Karpas-422 (cell line): ENCODE measurements at regions not wholly inside any gene's neighbourhood (a gene's known extent, or its start where the extent isn't known, plus 50 kb on each side); places are given as distances from the start of the nearest gene placed in this dataset.
"Not testable (repeated sequence)": the region's sequence is repeated elsewhere in the genome, so short reads cannot be mapped to it uniquely, and the experiment has no call there.

ENCODE experiments used
- DNase-seq: peaks from one replicate; pipeline ENCODE4 v3.0.0-alpha.2; 2015
- H2AFZ ChIP-seq: fragments of 200-600 bp; sonication (generic); 2 replicates; pipeline ENCODE4 v1.6.1; 2014; ENCODE audit warnings: antibody characterized with exemption, low read length, mixed read lengths
- H3K27ac ChIP-seq: fragments of 200-600 bp; sonication (generic); 2 replicates; pipeline ENCODE4 v1.5.1; 2014; ENCODE audit warnings: mild to moderate bottlenecking, low read length, moderate library complexity
- H3K27me3 ChIP-seq: fragments of 200-600 bp; sonication (generic); 2 replicates; pipeline ENCODE4 v1.6.1; 2014; ENCODE audit warnings: low read length, mixed read lengths
- H3K36me3 ChIP-seq: fragments of 200-600 bp; sonication (generic); 2 replicates; pipeline ENCODE4 v1.6.1; 2014; ENCODE audit warnings: low read length, mixed read lengths; ENCODE audit not compliant: insufficient read depth
- H3K4me1 ChIP-seq: fragments of 200-600 bp; sonication (generic); 2 replicates; pipeline ENCODE4 v1.6.1; 2014; ENCODE audit warnings: mild to moderate bottlenecking, low read length, mixed read lengths
- H3K4me2 ChIP-seq: fragments of 200-600 bp; sonication (generic); 2 replicates; pipeline ENCODE4 v1.6.1; 2014; ENCODE audit warnings: low read length, low read depth, mild to moderate bottlenecking; ENCODE audit not compliant: poor library complexity, severe bottlenecking
- H3K4me3 ChIP-seq: fragments of 200-600 bp; sonication (generic); 2 replicates; pipeline ENCODE4 v1.5.1; 2014; ENCODE audit warnings: mild to moderate bottlenecking, antibody characterized with exemption, low read length, mixed read lengths
- H3K79me2 ChIP-seq: fragments of 200-600 bp; sonication (generic); 2 replicates; pipeline ENCODE4 v1.6.1; 2014; ENCODE audit warnings: mild to moderate bottlenecking, low read length, mixed read lengths
- H3K9ac ChIP-seq: fragments of 200-600 bp; sonication (generic); 2 replicates; pipeline ENCODE4 v1.6.0; 2014; ENCODE audit warnings: low read length
- H3K9me2 ChIP-seq: fragments of 200-600 bp; sonication (generic), shearing (Covaris generic); replicated peaks from 2 replicates; pipeline ENCODE4 v1.6.0; 2014; ENCODE audit warnings: mild to moderate bottlenecking, low read length, moderate library complexity; ENCODE audit not compliant: insufficient read depth
- H3K9me3 ChIP-seq: fragments of 300-700, 200-600 bp; sonication (generic); 2 replicates; pipeline ENCODE4 v1.6.1; 2014; ENCODE audit warnings: low read length, mixed read lengths
- H4K20me1 ChIP-seq: fragments of 200-600 bp; sonication (generic); 2 replicates; pipeline ENCODE4 v1.6.1; 2014; ENCODE audit warnings: mild to moderate bottlenecking, antibody characterized with exemption, low read length, low read depth; ENCODE audit not compliant: insufficient read depth

GRCh38 chr1:111063595-111063994, 76.3 kb downstream of the DRAM2 start:
- no peak overlapping the region for H3K4me3 ChIP-seq
- no peak for DNase-seq

GRCh38 chr1:111062624-111063023, 77.3 kb downstream of the DRAM2 start:
- H3K9me3 ChIP-seq, result peaks cover 23% of the 10 kb centered on the region
- no peak overlapping the region for H3K9ac ChIP-seq
- H3K4me2 ChIP-seq, result no peak overlapping the region
- no peaks in the 10 kb centered on the region for H3K79me2 ChIP-seq
- no peak overlapping the region for H3K27ac ChIP-seq
- no peaks in the 10 kb centered on the region for H3K9me2 ChIP-seq
- DNase-seq, result no peak
- H3K36me3 ChIP-seq, result no peaks in the 10 kb centered on the region
- no peak overlapping the region for H3K4me3 ChIP-seq
- no peak overlapping the region for H2AFZ ChIP-seq
- no peaks in the 10 kb centered on the region for H4K20me1 ChIP-seq
- H3K27me3 ChIP-seq, result peaks cover 10% of the 10 kb centered on the region; the same call in 1 of the 2 replicates
- no peaks in the 10 kb centered on the region for H3K4me1 ChIP-seq

More at GRCh38 chr1:111063595-111063994, 76.3 kb downstream of the DRAM2 start:
- Histone ChIP-seq H3K4me2 (no peak overlapping the region), H3K79me2 (no peaks in the 10 kb centered on the region), H3K9me2 (no peaks in the 10 kb centered on the region), H3K4me1 (no peaks in the 10 kb centered on the region), H3K9me3 (peaks cover 27% of the 10 kb centered on the region), H3K9ac (no peak overlapping the region), H2AFZ (no peak overlapping the region), H4K20me1 (no peaks in the 10 kb centered on the region), H3K27ac (no peak overlapping the region), H3K27me3 (peaks cover 10% of the 10 kb centered on the region; the same call in 1 of the 2 replicates), H3K36me3 (no peaks in the 10 kb centered on the region)

DNA sequence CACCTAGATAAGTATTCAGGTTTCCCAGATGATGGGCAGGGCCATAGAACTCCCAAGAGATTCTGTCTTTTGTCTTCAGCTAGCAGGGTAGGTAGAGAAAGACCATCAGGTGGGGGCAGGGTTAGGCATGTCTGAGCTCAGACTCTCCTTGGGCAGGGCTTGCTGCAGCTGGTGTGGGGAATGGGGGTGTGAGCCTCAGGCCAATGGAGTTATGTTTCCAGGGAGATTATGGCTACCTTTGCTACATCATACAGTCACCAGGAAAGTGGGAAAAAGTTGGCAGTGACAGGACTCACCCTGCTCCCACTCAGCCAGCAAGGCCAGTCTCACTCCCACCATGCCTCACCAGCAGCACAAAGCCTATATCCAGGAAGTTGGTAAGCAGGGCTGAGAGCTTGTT, 77.8 kb downstream of the DRAM2 start:
- H3K4me2 ChIP-seq, result no peak overlapping the region
- no peak overlapping the region for H2AFZ ChIP-seq
- no peaks in the 10 kb centered on the region for H3K4me1 ChIP-seq

DNA sequence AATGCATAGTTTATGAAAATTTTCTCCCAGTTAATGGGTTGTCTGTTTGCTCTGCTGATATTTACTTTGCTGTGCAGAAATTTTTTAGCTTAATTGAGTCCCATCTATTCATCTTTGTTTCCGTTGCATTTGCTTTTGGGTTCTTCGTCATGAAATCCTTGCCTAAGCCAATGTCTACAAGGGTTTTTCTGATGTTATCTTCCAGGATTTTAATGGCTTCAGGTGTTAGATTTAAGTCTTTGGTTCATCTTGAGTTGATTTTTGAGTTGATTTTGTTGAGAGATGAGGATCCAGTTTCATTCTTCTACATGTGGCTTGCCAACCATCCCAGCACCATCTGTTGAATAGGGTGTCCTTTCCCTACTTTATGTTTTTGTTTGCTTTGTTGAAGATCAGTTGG, 85.2 kb downstream of the DRAM2 start:
- H2AFZ ChIP-seq, result no peak overlapping the region

More for the DNA sequence above, 77.8 kb downstream of the DRAM2 start:
- H3K9me2 ChIP-seq, result no peaks in the 10 kb centered on the region
- no peaks in the 10 kb centered on the region for H4K20me1 ChIP-seq
- H3K9me3 ChIP-seq, result peaks cover 23% of the 10 kb centered on the region
- peaks cover 10% of the 10 kb centered on the region; the same call in 1 of the 2 replicates for H3K27me3 ChIP-seq
- H3K4me3 ChIP-seq, result no peak overlapping the region
- H3K9ac ChIP-seq, result no peak overlapping the region
- H3K36me3 ChIP-seq, result no peaks in the 10 kb centered on the region
- no peak for DNase-seq
- H3K27ac ChIP-seq, result no peak overlapping the region
- H3K79me2 ChIP-seq, result no peaks in the 10 kb centered on the region

GRCh38 chr1:111052246-111052645, 87.6 kb downstream of the DRAM2 start:
- Histone ChIP-seq H3K4me2 (no peak overlapping the region), H3K27ac (no peak overlapping the region), H3K9me2 (no peaks in the 10 kb centered on the region), H4K20me1 (no peaks in the 10 kb centered on the region), H2AFZ (peak overlapping the region; percentile 37; the same call in 1 of the 2 replicates), H3K4me1 (no peaks in the 10 kb centered on the region), H3K9ac (no peak overlapping the region), H3K36me3 (no peaks in the 10 kb centered on the region), H3K79me2 (no peaks in the 10 kb centered on the region), H3K4me3 (no peak overlapping the region), H3K9me3 (no peaks in the 10 kb centered on the region), H3K27me3 (no peaks in the 10 kb centered on the region)
- DNase-seq, result no peak

More for the DNA sequence above, 85.2 kb downstream of the DRAM2 start:
- Histone ChIP-seq H3K9me2 (no peaks in the 10 kb centered on the region), H3K27me3 (no peaks in the 10 kb centered on the region), H3K79me2 (no peaks in the 10 kb centered on the region), H3K9ac (no peak overlapping the region), H3K27ac (no peak overlapping the region), H3K9me3 (no peaks in the 10 kb centered on the region), H3K4me2 (no peak overlapping the region), H4K20me1 (no peaks in the 10 kb centered on the region), H3K4me3 (no peak overlapping the region), H3K4me1 (no peaks in the 10 kb centered on the region), H3K36me3 (no peaks in the 10 kb centered on the region)
- no peak for DNase-seq

DNA sequence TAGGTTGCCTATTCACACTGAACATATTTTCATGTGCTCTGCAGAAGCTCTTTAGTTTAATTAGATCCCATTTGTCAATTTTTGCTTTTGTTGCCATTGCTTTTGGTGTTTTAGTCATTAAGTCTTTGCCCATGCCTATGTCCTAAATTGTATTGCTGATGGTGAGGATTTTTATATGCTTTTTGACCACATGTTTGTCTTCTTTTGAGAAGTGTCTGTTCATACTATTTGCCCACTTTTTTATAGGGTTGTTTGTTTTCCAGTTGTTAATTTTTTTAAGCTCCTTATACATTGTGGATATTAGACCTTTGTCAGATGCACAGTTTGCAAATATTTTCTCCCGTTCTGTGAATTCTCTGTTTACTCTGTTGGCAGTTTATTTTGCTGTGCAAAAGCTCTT, 84.5 kb upstream of the LRIF1 start:
- H3K36me3 ChIP-seq, result not testable (repeated sequence)

DNA sequence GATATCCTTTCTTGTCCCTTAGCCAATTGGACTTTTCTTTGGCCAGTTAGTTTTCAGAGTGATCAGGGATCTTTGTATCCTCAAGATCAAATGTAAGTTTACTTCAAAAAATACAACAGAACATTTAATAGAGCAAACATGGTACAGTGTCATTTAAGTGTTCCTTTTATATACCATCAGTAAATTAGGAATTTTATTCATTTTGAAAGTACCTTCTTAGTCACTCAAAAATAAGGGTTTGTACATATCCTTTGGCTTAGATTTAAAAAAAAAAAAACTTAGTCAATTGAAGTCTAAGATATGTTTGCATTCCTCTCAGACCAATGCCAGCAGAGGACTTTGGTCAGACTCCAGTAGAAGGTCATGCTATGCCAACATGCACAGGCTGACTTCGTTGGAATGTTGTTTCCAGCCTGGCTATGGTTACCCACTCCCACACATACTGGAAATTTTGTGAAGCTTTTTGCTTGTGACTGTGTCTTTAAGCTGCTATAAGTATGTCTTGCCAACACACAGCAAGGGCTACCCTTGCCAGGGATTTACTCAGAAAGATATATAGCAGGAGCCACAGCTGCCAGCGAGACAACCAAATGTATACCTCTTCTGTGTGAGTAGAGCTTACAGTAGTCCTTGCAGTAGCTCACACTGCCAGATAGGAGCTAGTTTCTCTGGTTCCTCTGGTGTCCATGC, 81.5 kb upstream of the LRIF1 start:
- H4K20me1 ChIP-seq, result no peaks in the 10 kb centered on the region
- no peaks in the 10 kb centered on the region for H3K9me2 ChIP-seq
- H3K4me2 ChIP-seq, result no peak overlapping the region
- H3K4me1 ChIP-seq, result peaks cover 4% of the 10 kb centered on the region; the same call in 1 of the 2 replicates
- H3K4me3 ChIP-seq, result no peak overlapping the region
- H3K36me3 ChIP-seq, result no peaks in the 10 kb centered on the region
- no peak overlapping the region for H3K9ac ChIP-seq
- no peak for DNase-seq
- H3K27me3 ChIP-seq, result no peaks in the 10 kb centered on the region
- H3K9me3 ChIP-seq, result no peaks in the 10 kb centered on the region
- H2AFZ ChIP-seq, result no peak overlapping the region
- no peak overlapping the region for H3K27ac ChIP-seq
- H3K79me2 ChIP-seq, result no peaks in the 10 kb centered on the region

More for the DNA sequence above, 84.5 kb upstream of the LRIF1 start:
- H3K79me2 ChIP-seq, H3K9me2 ChIP-seq, H3K4me1 ChIP-seq, DNase-seq, H3K4me2 ChIP-seq, H3K4me3 ChIP-seq, H3K9me3 ChIP-seq, H3K27me3 ChIP-seq, H4K20me1 ChIP-seq, H2AFZ ChIP-seq, H3K9ac ChIP-seq, H3K27ac ChIP-seq: not testable (repeated sequence)

DNA sequence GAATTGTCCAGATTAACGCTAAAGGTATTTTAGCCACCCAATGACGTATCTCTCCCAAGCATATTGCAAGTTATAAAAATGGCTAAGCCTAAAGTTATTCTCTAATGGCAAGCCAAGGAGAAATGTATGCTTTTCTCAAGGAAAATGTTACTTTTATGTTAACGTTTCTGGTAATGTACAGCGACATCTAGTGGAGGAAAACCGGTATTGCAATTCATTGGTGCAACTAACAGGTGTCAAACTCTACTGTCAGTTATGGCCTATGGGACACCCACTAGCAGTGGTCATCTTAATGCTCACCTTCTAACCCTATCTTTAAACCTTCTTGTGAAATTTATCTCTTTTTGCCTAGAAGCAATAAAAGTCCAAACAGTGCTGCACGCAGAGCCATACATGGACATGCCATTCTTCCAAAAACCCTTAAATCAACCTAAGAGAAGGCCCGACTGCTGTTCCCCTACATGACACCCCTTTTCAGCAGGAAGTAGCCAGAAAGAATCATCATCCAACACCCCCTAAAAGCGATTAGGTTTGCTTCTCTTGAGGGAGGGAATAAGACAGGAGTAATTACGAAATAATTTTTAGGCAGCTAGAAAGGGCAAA, 68.7 kb upstream of the LRIF1 start:
- no peak overlapping the region for H2AFZ ChIP-seq
- no peak overlapping the region for H3K9ac ChIP-seq
- H3K27ac ChIP-seq, result no peak overlapping the region
- no peak overlapping the region for H3K4me3 ChIP-seq
- H3K9me2 ChIP-seq, result no peaks in the 10 kb centered on the region
- no peaks in the 10 kb centered on the region for H3K36me3 ChIP-seq
- no peaks in the 10 kb centered on the region for H3K9me3 ChIP-seq
- H4K20me1 ChIP-seq, result no peaks in the 10 kb centered on the region
- H3K4me1 ChIP-seq, result peaks cover 16% of the 10 kb centered on the region
- H3K27me3 ChIP-seq, result no peaks in the 10 kb centered on the region
- H3K4me2 ChIP-seq, result no peak overlapping the region
- no peaks in the 10 kb centered on the region for H3K79me2 ChIP-seq
- DNase-seq, result peak; percentile 89
